A673 (cell line): ENCODE measurements at regions not wholly inside any gene's neighbourhood (a gene's known extent, or its start where the extent isn't known, plus 50 kb on each side); places are given as distances from the start of the nearest gene placed in this dataset.

Experiments used
- EZH2 ChIP-seq: fragments of 200-600 bp; sonication (generic); IDR thresholded peaks from 2 replicates; pipeline ENCODE4 v1.6.1; 2017; ENCODE audit warnings: borderline replicate concordance, low read depth, mild to moderate bottlenecking, mixed read lengths, antibody characterized with exemption, low read length; ENCODE audit not compliant: poor library complexity, severe bottlenecking
- TF ChIP-seq, protein P1 (sequence below): fragments of 300-800, 200-600 bp; sonication (generic); conservative IDR thresholded peaks from 2 replicates; pipeline ENCODE4 v1.5.1; 2017; ENCODE audit warnings: low read depth, mild to moderate bottlenecking, antibody characterized with exemption, low read length, moderate library complexity, mixed read lengths

DNA sequence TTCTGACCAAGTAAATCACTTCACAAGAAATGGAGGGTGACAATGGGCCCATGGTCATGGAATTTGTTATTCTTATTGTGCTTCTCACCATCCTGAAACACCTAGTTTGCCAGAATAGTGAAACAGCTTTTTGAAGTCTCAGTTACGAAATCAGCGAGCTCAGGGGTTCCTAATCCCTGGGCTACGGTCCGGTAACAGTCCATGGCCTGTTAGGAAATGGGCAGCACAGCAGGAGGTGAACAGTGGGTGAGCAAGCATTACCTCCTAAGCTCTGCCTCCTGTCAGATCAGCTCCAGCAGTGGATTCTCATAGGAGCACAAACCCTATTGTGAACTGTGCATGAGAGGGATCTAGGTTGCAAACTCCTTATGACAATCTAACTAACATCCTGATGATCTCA is 1356.3 kb downstream of the KCNT2 start:
- TF ChIP-seq, protein P1, sequence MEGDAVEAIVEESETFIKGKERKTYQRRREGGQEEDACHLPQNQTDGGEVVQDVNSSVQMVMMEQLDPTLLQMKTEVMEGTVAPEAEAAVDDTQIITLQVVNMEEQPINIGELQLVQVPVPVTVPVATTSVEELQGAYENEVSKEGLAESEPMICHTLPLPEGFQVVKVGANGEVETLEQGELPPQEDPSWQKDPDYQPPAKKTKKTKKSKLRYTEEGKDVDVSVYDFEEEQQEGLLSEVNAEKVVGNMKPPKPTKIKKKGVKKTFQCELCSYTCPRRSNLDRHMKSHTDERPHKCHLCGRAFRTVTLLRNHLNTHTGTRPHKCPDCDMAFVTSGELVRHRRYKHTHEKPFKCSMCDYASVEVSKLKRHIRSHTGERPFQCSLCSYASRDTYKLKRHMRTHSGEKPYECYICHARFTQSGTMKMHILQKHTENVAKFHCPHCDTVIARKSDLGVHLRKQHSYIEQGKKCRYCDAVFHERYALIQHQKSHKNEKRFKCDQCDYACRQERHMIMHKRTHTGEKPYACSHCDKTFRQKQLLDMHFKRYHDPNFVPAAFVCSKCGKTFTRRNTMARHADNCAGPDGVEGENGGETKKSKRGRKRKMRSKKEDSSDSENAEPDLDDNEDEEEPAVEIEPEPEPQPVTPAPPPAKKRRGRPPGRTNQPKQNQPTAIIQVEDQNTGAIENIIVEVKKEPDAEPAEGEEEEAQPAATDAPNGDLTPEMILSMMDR, result no peak
- no peak for TF ChIP-seq EZH2
